Mesenchymal stem cell (in vitro differentiated cells and primary cell): ENCODE measurements at regions not wholly inside any gene's neighbourhood (a gene's known extent, or its start where the extent isn't known, plus 50 kb on each side); places are given as distances from the start of the nearest gene placed in this dataset.

Experiments
- DNase-seq: peaks from one replicate; pipeline ENCODE4 v3.0.0-alpha.2; 2013
- H2AFZ ChIP-seq: one replicate; pipeline ENCODE4 v1.6.1; 2013; ENCODE audit warnings: low read depth, mild to moderate bottlenecking, control low read depth, inconsistent platforms, low read length, moderate library complexity
- H2AK5ac ChIP-seq: 2 replicates; pipeline ENCODE4 v1.6.1; 2013; ENCODE audit warnings: low read length, moderate library complexity, mild to moderate bottlenecking, inconsistent platforms; ENCODE audit not compliant: severe bottlenecking
- H2BK120ac ChIP-seq: one replicate; pipeline ENCODE4 v1.6.1; 2013; ENCODE audit warnings: low read depth, mild to moderate bottlenecking, inconsistent platforms, low read length, moderate library complexity
- H2BK12ac ChIP-seq, 2 experiments: one replicate each; pipeline ENCODE4 v1.6.1; 2013; ENCODE audit warnings: inconsistent platforms in 2 of 2, low read length in 2 of 2, mild to moderate bottlenecking in 2 of 2, moderate library complexity in 2 of 2, control low read depth in 1 of 2
- H2BK15ac ChIP-seq: one replicate; pipeline ENCODE4 v1.6.1; 2013; ENCODE audit warnings: mild to moderate bottlenecking, low read depth, inconsistent platforms; ENCODE audit not compliant: poor library complexity, severe bottlenecking
- H2BK5ac ChIP-seq: 2 replicates; pipeline ENCODE4 v1.6.1; 2013; ENCODE audit warnings: low read depth, mild to moderate bottlenecking, low read length, control low read depth, inconsistent platforms; ENCODE audit not compliant: poor library complexity, severe bottlenecking
- H3K14ac ChIP-seq, 2 experiments: one replicate each; pipeline ENCODE4 v1.6.1; 2013; ENCODE audit warnings: inconsistent platforms in 2 of 2, low read length in 2 of 2, control low read depth in 1 of 2, mild to moderate bottlenecking in 1 of 2, moderate library complexity in 1 of 2
- H3K18ac ChIP-seq, 2 experiments: one replicate each; pipeline ENCODE4 v1.6.1; 2013; ENCODE audit warnings: inconsistent platforms in 2 of 2, low read length in 2 of 2, control low read depth in 1 of 2, low read depth in 1 of 2, mild to moderate bottlenecking in 1 of 2
- H3K23ac ChIP-seq, 2 experiments: one replicate each; pipeline ENCODE4 v1.6.1; 2013; ENCODE audit warnings: inconsistent platforms in 2 of 2, low read length in 2 of 2, mild to moderate bottlenecking in 2 of 2, moderate library complexity in 2 of 2, control low read depth in 1 of 2
- H3K27ac ChIP-seq: 2 replicates; pipeline ENCODE4 v1.5.1; 2013; ENCODE audit warnings: mild to moderate bottlenecking, moderate library complexity, low read length, control low read depth, inconsistent platforms; ENCODE audit not compliant: poor library complexity, severe bottlenecking
- H3K27me3 ChIP-seq, 2 experiments: 2 replicates each; pipeline versions ENCODE4 v1.6.1 to v1.7.0; 2013; ENCODE audit warnings: low read length in 2 of 2, mild to moderate bottlenecking in 2 of 2, moderate library complexity in 2 of 2, control low read depth in 1 of 2, inconsistent platforms in 1 of 2; ENCODE audit not compliant: control insufficient read depth in 1 of 2, insufficient read depth in 1 of 2
- H3K36me3 ChIP-seq, 2 experiments: 2 replicates each; pipeline versions ENCODE4 v1.6.1 to v1.7.0; 2013; ENCODE audit warnings: low read length in 2 of 2, control low read depth in 1 of 2, inconsistent platforms in 1 of 2, low read depth in 1 of 2, mild to moderate bottlenecking in 1 of 2; ENCODE audit not compliant: insufficient read depth in 2 of 2, control insufficient read depth in 1 of 2
- H3K4ac ChIP-seq, 2 experiments: one replicate each; pipeline ENCODE4 v1.6.1; 2013; ENCODE audit warnings: inconsistent platforms in 2 of 2, low read length in 2 of 2, mild to moderate bottlenecking in 2 of 2, moderate library complexity in 2 of 2, control low read depth in 1 of 2, low read depth in 1 of 2
- H3K4me1 ChIP-seq: 2 replicates; pipeline ENCODE4 v1.6.1; 2013; ENCODE audit warnings: low read depth, low read length, control low read depth; ENCODE audit not compliant: control insufficient read depth, insufficient read depth
- H3K4me2 ChIP-seq: 2 replicates; pipeline ENCODE4 v1.6.1; 2013; ENCODE audit warnings: low read length, mild to moderate bottlenecking, inconsistent platforms; ENCODE audit not compliant: poor library complexity, severe bottlenecking
- H3K4me3 ChIP-seq, 2 experiments: 2 replicates each; pipeline versions ENCODE4 v1.5.1 to v1.7.0; 2013; ENCODE audit warnings: low read length in 2 of 2, mild to moderate bottlenecking in 2 of 2, control low read depth in 1 of 2, low read depth in 1 of 2; ENCODE audit not compliant: insufficient read depth in 1 of 2
- H3K79me1 ChIP-seq: replicated peaks from 2 replicates; pipeline ENCODE4 v1.6.1; 2013; ENCODE audit warnings: mild to moderate bottlenecking, control low read depth, low read length, inconsistent platforms; ENCODE audit not compliant: poor library complexity, severe bottlenecking
- H3K9ac ChIP-seq: 2 replicates; pipeline ENCODE4 v1.7.0; 2013; ENCODE audit warnings: mild to moderate bottlenecking, low read length, moderate library complexity
- H3K9me3 ChIP-seq: 2 replicates; pipeline ENCODE4 v1.7.0; 2013; ENCODE audit warnings: mild to moderate bottlenecking, low read length; ENCODE audit not compliant: control insufficient read depth
- H4K8ac ChIP-seq: one replicate; pipeline ENCODE4 v1.6.1; 2013; ENCODE audit warnings: inconsistent platforms, mild to moderate bottlenecking, low read length, moderate library complexity
- H4K91ac ChIP-seq: one replicate; pipeline ENCODE4 v1.6.1; 2013; ENCODE audit warnings: mild to moderate bottlenecking, low read length, inconsistent platforms
- WGBS: methylation state at CpG from one replicate; pipeline ENCODE4 v1.1.7; 2013; ENCODE audit warnings: mixed read lengths; 5-methylcytosine and 5-hydroxymethylcytosine counted together

GRCh38 chr15:97718509-97718908 lies 242.0 kb upstream of the ARRDC4 start:
- no peak overlapping the region for H3K4me3 ChIP-seq
- H4K91ac ChIP-seq = no peak overlapping the region
- no peak overlapping the region for H3K27ac ChIP-seq
- H2AK5ac ChIP-seq = no peak overlapping the region
- no peak overlapping the region for H2BK15ac ChIP-seq
- no peaks in the 10 kb centered on the region for H3K27me3 ChIP-seq
- H2AFZ ChIP-seq = no peak overlapping the region
- no peak overlapping the region for H3K18ac ChIP-seq
- H3K79me1 ChIP-seq = no peaks in the 10 kb centered on the region
- H3K36me3 ChIP-seq = no peaks in the 10 kb centered on the region
- no peak for DNase-seq
- no peak overlapping the region for H3K4me2 ChIP-seq
- H2BK12ac ChIP-seq = no peak overlapping the region
- H3K4me1 ChIP-seq = no peaks in the 10 kb centered on the region
- no peak overlapping the region for H2BK120ac ChIP-seq
- H2BK5ac ChIP-seq = no peak overlapping the region
- H3K14ac ChIP-seq = no peak overlapping the region
- peaks cover 31% of the 10 kb centered on the region for H3K9me3 ChIP-seq
- H4K8ac ChIP-seq = no peak overlapping the region
- no peak overlapping the region for H3K4ac ChIP-seq
- H3K23ac ChIP-seq = no peak overlapping the region
- no peak overlapping the region for H3K9ac ChIP-seq

GRCh38 chr15:97728791-97729190 lies 231.7 kb upstream of the ARRDC4 start:
- H3K4me1 ChIP-seq = no peaks in the 10 kb centered on the region
- no peaks in the 10 kb centered on the region for H3K79me1 ChIP-seq
- WGBS = 72% methylated on average over 13 of the region's 13 CpGs
- no peak overlapping the region for H3K18ac ChIP-seq
- H3K9ac ChIP-seq = no peak overlapping the region
- H4K8ac ChIP-seq = no peak overlapping the region
- H3K14ac ChIP-seq = no peak overlapping the region
- peaks cover 4% of the 10 kb centered on the region for H3K9me3 ChIP-seq
- H3K4ac ChIP-seq = no peak overlapping the region
- H2AK5ac ChIP-seq = no peak overlapping the region
- no peaks in the 10 kb centered on the region for H3K27me3 ChIP-seq
- H3K23ac ChIP-seq = no peak overlapping the region
- no peak for DNase-seq
- H2BK15ac ChIP-seq = no peak overlapping the region
- no peak overlapping the region for H2BK5ac ChIP-seq
- no peak overlapping the region for H4K91ac ChIP-seq
- no peak overlapping the region for H2BK120ac ChIP-seq
- H3K36me3 ChIP-seq = no peaks in the 10 kb centered on the region
- no peak overlapping the region for H2AFZ ChIP-seq
- H3K4me3 ChIP-seq = no peak overlapping the region
- no peak overlapping the region for H2BK12ac ChIP-seq
- no peak overlapping the region for H3K4me2 ChIP-seq
- H3K27ac ChIP-seq = no peak overlapping the region

GRCh38 chr15:97729270-97729669 lies 231.2 kb upstream of the ARRDC4 start:
- Histone ChIP-seq H3K79me1 (no peaks in the 10 kb centered on the region), H2BK5ac (no peak overlapping the region), H3K4me2 (no peak overlapping the region), H3K9ac (no peak overlapping the region), H3K4ac (no peak overlapping the region), H2BK15ac (no peak overlapping the region), H2AFZ (no peak overlapping the region), H3K14ac (no peak overlapping the region), H3K27ac (no peak overlapping the region), H3K36me3 (no peaks in the 10 kb centered on the region), H3K18ac (no peak overlapping the region), H4K8ac (no peak overlapping the region), H3K27me3 (no peaks in the 10 kb centered on the region), H3K23ac (no peak overlapping the region), H3K4me1 (no peaks in the 10 kb centered on the region), H2BK120ac (no peak overlapping the region), H3K9me3 (peaks cover 4% of the 10 kb centered on the region), H4K91ac (no peak overlapping the region), H3K4me3 (no peak overlapping the region), H2BK12ac (no peak overlapping the region), H2AK5ac (no peak overlapping the region)
- 80% methylated on average over 7 of the region's 7 CpGs for WGBS
- no peak for DNase-seq

- H2BK120ac ChIP-seq = no peak overlapping the region
- H4K91ac ChIP-seq = no peak overlapping the region
- H4K8ac ChIP-seq = no peak overlapping the region
- no peak overlapping the region for H3K9ac ChIP-seq
- H3K4me2 ChIP-seq = no peak overlapping the region
- no peaks in the 10 kb centered on the region for H3K79me1 ChIP-seq
- H3K4ac ChIP-seq = no peak overlapping the region
- H2AFZ ChIP-seq = no peak overlapping the region
- 100% methylated on average over 1 of the region's 1 CpG for WGBS
- H2AK5ac ChIP-seq = no peak overlapping the region
- DNase-seq = no peak
- H2BK15ac ChIP-seq = no peak overlapping the region
- H3K27me3 ChIP-seq = no peaks in the 10 kb centered on the region
- H3K27ac ChIP-seq = no peak overlapping the region
- no peaks in the 10 kb centered on the region for H3K36me3 ChIP-seq
- H3K9me3 ChIP-seq = peaks cover 4% of the 10 kb centered on the region
- no peak overlapping the region for H2BK5ac ChIP-seq
- H3K4me1 ChIP-seq = no peaks in the 10 kb centered on the region
- H3K4me3 ChIP-seq = no peak overlapping the region
- no peak overlapping the region for H3K23ac ChIP-seq
- H2BK12ac ChIP-seq = no peak overlapping the region
- H3K14ac ChIP-seq = no peak overlapping the region
- H3K18ac ChIP-seq = no peak overlapping the region
Measured at GRCh38 chr15:97730315-97730714, 230.2 kb upstream of the ARRDC4 start.
